ENCODE measurements at regions not wholly inside any gene's neighbourhood (a gene's known extent, or its start where the extent isn't known, plus 50 kb on each side); places are given as distances from the start of the nearest gene placed in this dataset.

GRCh38 chr16:88284101-88284500 lies 98.7 kb upstream of the ZNF469 start:
- TF ChIP-seq CTCF (conservative IDR thresholded peaks at IDR 0.05) (no peak), ZFX (IDR thresholded peaks at IDR 0.05) (no peak)
